ENCODE measurements at regions not wholly inside any gene's neighbourhood (a gene's known extent, or its start where the extent isn't known, plus 50 kb on each side); places are given as distances from the start of the nearest gene placed in this dataset.

- DNase-seq = no peak
These were observed 414.6 kb downstream of the CAAP1 start for GRCh38 chr9:26477963-26478362.

DNA sequence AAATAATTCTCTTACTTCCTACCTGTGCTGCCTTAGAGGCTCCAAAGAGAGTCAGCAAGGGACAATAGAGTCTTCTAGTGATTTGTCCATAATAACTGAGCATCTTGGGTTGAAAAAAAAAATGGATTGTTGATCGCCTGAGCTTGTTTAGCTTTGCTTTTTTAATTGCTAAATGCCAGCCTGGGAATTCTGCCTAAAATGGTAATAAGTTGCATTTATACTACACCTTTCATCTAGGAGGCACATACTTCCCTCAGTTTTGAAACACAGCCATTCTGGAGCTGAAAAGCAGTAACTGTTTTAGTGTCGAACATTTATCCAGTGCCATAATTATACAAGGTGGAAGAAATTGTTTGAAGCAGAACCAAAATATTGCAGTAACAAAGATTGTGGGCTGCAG, 421.3 kb downstream of the CAAP1 start:
- DNase-seq = no peak

GRCh38 chr9:26470284-26470683, 422.3 kb downstream of the CAAP1 start:
- no peak for DNase-seq

GRCh38 chr9:26463837-26464236, 428.8 kb downstream of the CAAP1 start:
- no peak for DNase-seq

GRCh38 chr9:26462751-26463150, 429.9 kb downstream of the CAAP1 start:
- no peak for DNase-seq

DNA sequence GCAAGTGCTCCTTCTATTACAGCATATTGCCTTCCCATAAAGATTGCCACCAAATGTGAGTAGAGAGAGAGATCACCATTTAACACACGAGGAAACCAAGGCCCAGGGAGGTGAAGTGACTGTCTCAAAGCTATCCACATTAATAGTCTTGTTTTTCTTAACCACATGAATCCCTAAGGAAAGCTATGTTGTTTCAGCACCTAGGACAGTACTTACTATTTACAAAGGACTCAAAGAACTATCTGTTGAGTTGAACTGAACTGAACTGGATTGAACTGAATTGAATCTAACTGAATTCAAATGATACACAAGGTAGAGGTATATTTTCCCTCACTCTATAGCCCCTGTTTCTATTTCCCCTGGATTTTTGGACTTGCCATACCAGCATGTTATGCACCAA, 430.4 kb downstream of the CAAP1 start:
- no peak for DNase-seq

GRCh38 chr9:26460624-26461023, 432.0 kb downstream of the CAAP1 start:
- no peak for DNase-seq

DNA sequence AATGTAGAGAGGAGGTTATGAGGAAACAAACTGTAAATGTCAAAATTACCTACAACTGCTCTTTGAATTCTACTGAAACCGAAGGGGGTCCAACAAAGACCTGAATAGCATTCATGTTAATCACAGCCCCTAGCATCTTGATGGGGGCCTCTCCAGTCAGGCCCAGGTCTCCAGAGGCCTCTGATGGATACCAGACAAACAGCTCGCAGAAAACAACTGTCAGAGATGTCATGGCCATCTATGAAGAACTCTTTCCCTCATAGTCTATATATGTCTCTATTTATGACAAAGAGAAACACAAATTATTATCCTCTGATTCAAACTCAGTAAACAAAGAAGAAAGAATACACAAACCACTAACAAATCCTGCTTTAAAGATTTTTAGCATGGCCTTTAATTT, 432.6 kb downstream of the CAAP1 start:
- no peak for DNase-seq

DNA sequence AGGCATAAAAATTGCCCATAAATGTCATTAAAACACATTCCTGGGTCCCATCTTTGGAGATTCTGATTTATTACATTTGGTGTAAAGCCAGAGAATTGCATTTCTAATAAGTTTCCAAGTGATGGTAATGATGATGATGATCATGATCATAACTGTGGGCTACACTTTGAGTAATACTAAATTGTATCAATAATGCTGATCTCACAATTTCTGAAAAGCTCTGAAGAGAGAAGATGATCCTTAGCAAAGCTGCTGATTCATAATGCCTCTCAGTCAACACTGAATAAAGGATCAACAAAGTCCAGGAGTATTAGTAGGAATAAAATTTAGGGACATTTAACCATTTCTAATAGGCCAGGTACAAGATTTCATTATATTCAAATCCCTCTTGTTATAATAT, 434.5 kb downstream of the CAAP1 start:
- no peak for DNase-seq

DNA sequence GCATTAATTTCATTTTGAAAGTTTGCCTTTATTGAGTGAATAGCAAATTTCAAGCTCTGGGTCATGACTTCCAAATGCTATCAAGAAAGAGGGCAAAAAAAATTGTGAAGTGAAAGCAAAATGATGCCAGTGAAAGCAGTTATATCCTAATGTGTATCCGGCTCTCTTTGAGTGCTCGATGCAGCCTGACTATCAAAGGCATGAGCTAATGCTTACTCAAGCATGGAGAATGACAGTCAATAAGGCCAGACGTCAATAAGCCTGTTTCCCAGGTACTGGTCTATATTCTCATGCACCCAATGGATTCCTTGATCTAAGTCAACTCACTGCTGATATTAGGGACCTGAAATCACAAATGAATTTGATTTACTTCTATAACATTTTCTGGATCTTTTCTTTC, 435.5 kb downstream of the CAAP1 start:
- DNase-seq = no peak

DNA sequence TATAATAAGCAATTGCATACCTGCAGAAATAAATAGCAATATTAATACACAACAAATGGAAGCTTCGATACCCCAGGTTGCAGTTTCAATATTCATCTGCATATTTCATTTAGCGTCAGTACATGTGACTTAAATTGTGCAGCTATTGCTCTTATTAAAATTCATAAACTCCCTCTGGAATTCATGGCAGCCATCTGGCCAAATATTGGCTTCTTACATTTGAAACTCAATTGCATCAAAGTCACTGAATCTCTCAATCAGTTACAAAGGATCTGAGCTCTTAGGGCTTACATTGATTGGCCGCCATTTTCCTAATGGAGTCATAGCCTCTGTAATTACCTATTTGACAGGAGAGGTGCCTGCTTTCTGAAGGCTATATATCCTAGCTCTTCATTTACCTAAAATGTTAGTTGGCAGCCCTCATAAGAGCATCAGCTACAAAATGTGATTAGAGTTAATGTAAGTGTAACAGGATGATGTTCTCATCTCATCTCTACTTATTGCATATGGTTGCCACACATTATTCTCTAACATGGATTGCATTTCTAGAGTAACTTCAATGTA, 453.5 kb downstream of the CAAP1 start:
- no peak for DNase-seq

GRCh38 chr9:26437056-26437711, 455.4 kb downstream of the CAAP1 start:
- no peak for DNase-seq

DNA sequence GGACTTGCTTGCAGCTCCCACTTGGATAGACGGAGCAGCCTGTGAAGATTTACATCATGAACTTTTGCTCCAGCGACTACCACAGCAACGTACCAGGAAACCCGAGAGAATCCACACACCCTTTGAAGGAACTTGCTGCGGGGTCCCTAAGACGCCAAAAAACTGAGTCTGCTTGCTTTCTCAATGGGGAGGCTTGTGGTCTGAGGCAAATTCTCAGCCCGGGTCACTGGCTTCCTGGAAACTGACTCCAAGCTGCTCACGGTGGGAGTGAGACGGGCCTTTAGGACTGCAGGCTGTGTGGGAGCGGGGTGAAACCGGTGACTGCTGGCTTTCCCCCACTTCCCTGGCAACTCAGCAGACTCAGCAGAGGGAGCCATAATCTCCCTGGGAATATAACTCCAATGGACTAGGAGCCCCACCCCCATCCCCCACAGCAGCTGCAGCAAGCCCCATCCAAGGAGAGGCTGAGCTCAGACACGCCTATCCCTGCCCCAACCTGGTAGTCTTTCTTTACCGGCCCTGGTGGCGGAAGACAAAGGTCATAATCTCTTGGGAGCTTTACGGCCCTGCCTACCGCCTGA, 466.0 kb downstream of the CAAP1 start:
- DNase-seq = no peak

GRCh38 chr9:26418480-26418879, 474.1 kb downstream of the CAAP1 start:
- DNase-seq = no peak

DNA sequence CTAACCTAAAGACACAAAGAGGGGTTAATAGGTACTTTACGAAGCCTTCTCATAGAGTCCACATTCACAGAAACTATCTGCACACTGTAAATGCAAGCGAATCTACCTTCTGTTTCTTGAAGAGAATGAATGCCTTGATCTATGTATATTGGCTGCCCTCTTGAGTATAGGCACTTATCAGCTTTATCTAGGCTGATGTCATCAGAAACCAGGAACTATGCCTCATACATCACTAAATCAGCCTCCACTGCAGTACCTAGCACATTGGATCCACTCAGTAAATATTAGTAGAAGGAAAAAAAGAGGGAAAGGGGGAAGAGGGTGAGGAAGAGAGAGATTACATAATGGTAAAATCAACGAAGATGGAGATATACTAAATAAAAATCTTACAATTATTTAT, 477.1 kb downstream of the CAAP1 start:
- no peak for DNase-seq

- DNase-seq = no peak
These were observed 479.0 kb downstream of the CAAP1 start for GRCh38 chr9:26413611-26414010.

GRCh38 chr9:26412446-26412845, 480.2 kb downstream of the CAAP1 start:
- DNase-seq = no peak

DNA sequence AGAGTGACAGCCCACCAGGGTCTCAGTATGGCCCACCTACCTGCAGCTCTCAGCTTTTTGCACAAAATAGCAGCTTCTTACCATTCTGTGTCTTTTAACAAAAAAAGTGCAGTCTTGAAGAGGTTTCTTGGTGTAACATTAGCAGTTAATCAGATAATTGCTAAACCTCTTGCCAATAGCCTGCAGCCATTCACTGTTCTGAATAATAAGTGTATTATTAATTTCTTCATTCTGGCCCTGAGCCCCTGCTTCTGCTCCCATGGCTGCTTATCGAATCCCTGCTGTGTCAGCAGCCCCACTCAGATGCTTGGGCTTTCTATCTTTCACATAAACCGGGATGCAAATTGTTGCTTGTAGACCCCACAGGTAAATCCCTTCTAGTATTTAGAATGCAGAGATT, 485.9 kb downstream of the CAAP1 start:
- no peak for DNase-seq

GRCh38 chr9:26399556-26399955, 493.0 kb downstream of the CAAP1 start:
- no peak for DNase-seq

- DNase-seq = no peak
These were observed 498.6 kb downstream of the CAAP1 start for GRCh38 chr9:26394025-26394424.

DNA sequence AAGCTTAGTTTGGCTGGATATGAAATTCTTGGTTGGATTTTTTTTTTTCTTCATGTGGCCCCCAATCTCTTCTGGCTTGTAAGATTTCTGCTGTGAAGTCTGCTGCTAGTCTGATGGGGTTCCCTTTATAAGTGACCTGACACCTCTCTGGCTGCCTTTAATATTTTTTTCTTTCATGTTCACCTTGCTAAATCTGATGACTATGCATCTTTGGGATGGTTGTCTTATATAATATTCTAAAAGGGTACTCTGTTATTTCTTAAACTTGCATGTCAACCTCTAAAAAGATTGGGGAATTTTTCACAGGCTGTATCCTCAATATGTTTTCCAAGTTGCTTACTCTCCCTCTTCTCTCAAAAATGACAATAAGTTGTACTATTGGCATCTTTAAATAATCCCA, 500.0 kb downstream of the CAAP1 start:
- no peak for DNase-seq

- no peak for DNase-seq
These were observed 501.6 kb downstream of the CAAP1 start for GRCh38 chr9:26391036-26391435.

DNA sequence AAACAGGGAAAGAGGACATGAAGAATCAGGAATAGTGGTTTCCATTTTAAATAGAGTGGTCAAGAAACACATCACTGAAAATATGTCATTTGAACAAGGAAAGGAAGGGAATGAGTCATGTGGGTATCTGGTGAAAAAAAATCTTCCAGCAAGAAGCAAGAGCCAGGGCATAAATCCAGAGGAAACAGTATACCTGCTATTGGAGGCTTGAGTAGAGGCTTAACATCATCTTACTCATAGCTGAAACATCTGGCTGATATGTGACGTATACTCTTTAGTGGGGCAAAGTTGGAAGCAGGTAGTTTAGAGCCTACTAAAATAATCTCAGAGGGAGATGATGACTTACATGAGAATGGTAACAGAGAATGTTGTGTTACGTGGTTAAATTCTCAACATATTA, 517.2 kb downstream of the CAAP1 start:
- no peak for DNase-seq

GRCh38 chr9:26373616-26374015, 519.0 kb downstream of the CAAP1 start:
- DNase-seq = no peak

DNA sequence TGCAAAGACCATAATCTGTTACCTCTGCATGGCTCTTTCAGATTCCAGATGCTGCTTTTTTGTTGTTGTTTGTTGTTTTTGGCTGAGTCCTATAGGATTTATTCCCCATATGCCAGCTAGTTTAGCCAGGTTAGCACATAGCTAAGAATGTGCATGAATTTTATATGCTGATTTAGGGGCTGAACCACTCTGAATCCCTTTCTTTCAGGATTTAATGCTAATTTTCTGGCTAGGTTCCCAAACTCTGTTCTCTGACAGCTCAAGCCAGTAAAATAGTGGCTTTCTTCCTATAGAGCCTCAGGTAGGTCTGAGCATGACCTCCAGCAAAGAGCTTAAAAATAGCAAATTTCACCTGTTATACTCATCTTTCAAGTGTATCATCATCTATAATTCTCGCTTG, 521.4 kb downstream of the CAAP1 start:
- no peak for DNase-seq

Data from NCI-H2171 (cell line).